Smooth muscle cell (in vitro differentiated cells): ENCODE measurements at regions not wholly inside any gene's neighbourhood (a gene's known extent, or its start where the extent isn't known, plus 50 kb on each side); places are given as distances from the start of the nearest gene placed in this dataset.

Experiments used
- DNase-seq: peaks from one replicate; lab custom pipeline; 2025; ENCODE audit not compliant: unreplicated experiment; lab: John Stamatoyannopoulos, UW
- H2AFZ ChIP-seq: fragments of 200-600 bp; sonication (generic); 2 replicates; pipeline ENCODE4 v1.6.0; 2016; ENCODE audit warnings: antibody characterized with exemption, low read depth, mild to moderate bottlenecking
- H3F3A ChIP-seq: fragments of 200-600 bp; sonication (generic); 2 replicates; pipeline ENCODE4 v1.6.0; 2017; ENCODE audit warnings: antibody characterized with exemption, low read depth
- H3K27ac ChIP-seq: fragments of 200-600 bp; sonication (generic); 2 replicates; pipeline ENCODE4 v1.5.1; 2016; ENCODE audit warnings: low read depth, mild to moderate bottlenecking
- H3K27me3 ChIP-seq: fragments of 200-600 bp; sonication (generic); 2 replicates; pipeline ENCODE4 v1.6.1; 2016; ENCODE audit warnings: low read depth, mild to moderate bottlenecking
- H3K36me3 ChIP-seq: fragments of 200-600 bp; sonication (generic); 2 replicates; pipeline ENCODE4 v1.5.1; 2016; ENCODE audit warnings: low read depth
- H3K4me1 ChIP-seq: fragments of 200-600 bp; sonication (generic); 2 replicates; pipeline ENCODE4 v1.5.1; 2016; ENCODE audit warnings: low read depth
- H3K4me2 ChIP-seq: fragments of 200-600 bp; sonication (generic); 2 replicates; pipeline ENCODE4 v1.6.0; 2016; ENCODE audit warnings: mild to moderate bottlenecking
- H3K4me3 ChIP-seq: fragments of 200-600 bp; sonication (generic); 2 replicates; pipeline ENCODE4 v1.5.1; 2016; ENCODE audit warnings: mild to moderate bottlenecking
- H3K79me2 ChIP-seq: fragments of 200-600 bp; sonication (generic); 2 replicates; pipeline ENCODE4 v1.6.0; 2016; ENCODE audit warnings: low read depth, mild to moderate bottlenecking
- H3K9ac ChIP-seq: fragments of 200-600 bp; sonication (generic); 2 replicates; pipeline ENCODE4 v1.6.0; 2016; ENCODE audit warnings: low read depth
- H3K9me3 ChIP-seq: fragments of 200-600 bp; sonication (generic); replicated peaks from 2 replicates; pipeline ENCODE4 v1.5.1; 2016; ENCODE audit warnings: low read depth
- H4K20me1 ChIP-seq: fragments of 200-600 bp; sonication (generic); 2 replicates; pipeline ENCODE4 v1.6.0; 2016; ENCODE audit warnings: low read depth
- CTCF ChIP-seq: fragments of 200-600 bp; sonication (generic); IDR thresholded peaks from 2 replicates; pipeline ENCODE4 v1.5.1; 2017; ENCODE audit warnings: borderline replicate concordance, mild to moderate bottlenecking, antibody characterized with exemption; ENCODE audit not compliant: insufficient read depth, poor library complexity, severe bottlenecking
- WGBS: methylation state at CpG from one replicate; pipeline ENCODE4 v1.1.7; 2016; ENCODE audit warnings: low lambda C conversion rate; 5-methylcytosine and 5-hydroxymethylcytosine counted together

- H3K27ac ChIP-seq: no peak overlapping the region
- H4K20me1 ChIP-seq: no peaks in the 10 kb centered on the region
- H3F3A ChIP-seq: no peaks in the 10 kb centered on the region
- no peaks in the 10 kb centered on the region for H3K36me3 ChIP-seq
- no peaks in the 10 kb centered on the region for H3K9me3 ChIP-seq
- no peaks in the 10 kb centered on the region for H3K4me1 ChIP-seq
- 73% methylated on average over 1 of the region's 1 CpG for WGBS
- H3K9ac ChIP-seq: no peak overlapping the region
- H3K27me3 ChIP-seq: peaks cover 31% of the 10 kb centered on the region
- no peak overlapping the region for H3K4me3 ChIP-seq
- H3K4me2 ChIP-seq: no peak overlapping the region
- no peak for TF ChIP-seq CTCF
- H3K79me2 ChIP-seq: no peaks in the 10 kb centered on the region
- H2AFZ ChIP-seq: no peak overlapping the region
- DNase-seq: no peak
Observed at GRCh38 chr1:22203335-22203734, 60.4 kb upstream of the WNT4 start.

- no peak for TF ChIP-seq CTCF
- Histone ChIP-seq H3K27ac (no peak overlapping the region), H3K4me2 (no peak overlapping the region), H3K79me2 (no peaks in the 10 kb centered on the region), H3F3A (no peaks in the 10 kb centered on the region), H2AFZ (no peak overlapping the region), H3K4me3 (no peak overlapping the region), H3K9ac (no peak overlapping the region), H4K20me1 (no peaks in the 10 kb centered on the region), H3K36me3 (no peaks in the 10 kb centered on the region), H3K9me3 (no peaks in the 10 kb centered on the region), H3K4me1 (peaks cover 5% of the 10 kb centered on the region), H3K27me3 (peaks cover 32% of the 10 kb centered on the region)
- no peak for DNase-seq
- WGBS: 92% methylated on average over 11 of the region's 11 CpGs
Observed at GRCh38 chr1:22204057-22204840, 61.4 kb upstream of the WNT4 start.

- H3K4me2 ChIP-seq: no peak overlapping the region
- H3F3A ChIP-seq: no peaks in the 10 kb centered on the region
- no peaks in the 10 kb centered on the region for H4K20me1 ChIP-seq
- H2AFZ ChIP-seq: no peak overlapping the region
- H3K4me3 ChIP-seq: no peak overlapping the region
- H3K27ac ChIP-seq: no peak overlapping the region
- no peak overlapping the region for H3K9ac ChIP-seq
- 84% methylated on average over 15 of the region's 15 CpGs for WGBS
- TF ChIP-seq CTCF: no peak
- no peaks in the 10 kb centered on the region for H3K79me2 ChIP-seq
- H3K36me3 ChIP-seq: no peaks in the 10 kb centered on the region
- H3K9me3 ChIP-seq: no peaks in the 10 kb centered on the region
- DNase-seq: no peak
- H3K4me1 ChIP-seq: peaks cover 6% of the 10 kb centered on the region
- peaks cover 33% of the 10 kb centered on the region for H3K27me3 ChIP-seq
Observed at GRCh38 chr1:22204989-22205913, 62.4 kb upstream of the WNT4 start.
